OCI-LY3 (cell line): ENCODE measurements at regions not wholly inside any gene's neighbourhood (a gene's known extent, or its start where the extent isn't known, plus 50 kb on each side); places are given as distances from the start of the nearest gene placed in this dataset.
"Not testable (repeated sequence)": the region's sequence is repeated elsewhere in the genome, so short reads cannot be mapped to it uniquely, and the experiment has no call there.

ENCODE experiments used
- H2AFZ ChIP-seq: fragments of 200-600, 300-600 bp; shearing (Covaris generic); 2 replicates; pipeline ENCODE4 v1.6.0; 2014; ENCODE audit warnings: antibody characterized with exemption, low read depth, low read length
- H3K27ac ChIP-seq: fragments of 200-600, 300-600 bp; sonication (generic); 2 replicates; pipeline ENCODE4 v1.5.1; 2014; ENCODE audit warnings: mild to moderate bottlenecking, low read length, moderate library complexity, mixed read lengths
- H3K27me3 ChIP-seq: fragments of 200-600, 300-600 bp; sonication (generic); 2 replicates; pipeline ENCODE4 v1.6.1; 2014; ENCODE audit warnings: low read depth, low read length, mixed read lengths
- H3K36me3 ChIP-seq: fragments of 200-600, 300-600 bp; sonication (generic); replicated peaks from 2 replicates; pipeline ENCODE3; 2014; ENCODE audit warnings: low read depth, low read length, mixed read lengths
- H3K4me1 ChIP-seq: fragments of 300-600, 200-600 bp; sonication (generic); 2 replicates; pipeline ENCODE4 v1.6.1; 2014; ENCODE audit warnings: low read length, mixed read lengths
- H3K4me2 ChIP-seq: fragments of 200-600, 300-600 bp; sonication (generic); 2 replicates; pipeline ENCODE4 v1.6.1; 2014; ENCODE audit warnings: low read length, mixed read lengths
- H3K4me3 ChIP-seq: fragments of 300-600, 200-600 bp; sonication (generic); 2 replicates; pipeline ENCODE4 v1.5.1; 2014; ENCODE audit warnings: antibody characterized with exemption, mild to moderate bottlenecking, low read length, moderate library complexity
- H3K79me2 ChIP-seq: fragments of 300-600, 200-600 bp; shearing (Covaris generic); 2 replicates; pipeline ENCODE4 v1.6.1; 2014; ENCODE audit warnings: mild to moderate bottlenecking, low read length, mixed read lengths
- H3K9ac ChIP-seq: fragments of 300-600, 200-600 bp; shearing (Covaris generic); 2 replicates; pipeline ENCODE4 v1.6.0; 2014; ENCODE audit warnings: mild to moderate bottlenecking, low read length, moderate library complexity
- H3K9me3 ChIP-seq: fragments of 200-600, 300-600 bp; shearing (Covaris generic); 2 replicates; pipeline ENCODE4 v1.6.1; 2014; ENCODE audit warnings: low read length, mixed read lengths; ENCODE audit not compliant: insufficient read depth
- H4K20me1 ChIP-seq: fragments of 200-600, 300-600 bp; sonication (generic); 2 replicates; pipeline ENCODE4 v1.6.1; 2016; ENCODE audit warnings: low read length, mixed read lengths; ENCODE audit not compliant: insufficient read depth
- CTCF ChIP-seq: fragments of 200-600, 300-600 bp; sonication (generic); IDR thresholded peaks from 2 replicates; pipeline ENCODE4 v1.5.1; 2014; ENCODE audit warnings: antibody characterized with exemption, low read length, low read depth
- EZH2phosphoT487 ChIP-seq: fragments of 200-600 bp; shearing (Covaris generic); IDR thresholded peaks from 2 replicates; pipeline ENCODE4 v1.6.1; 2018; ENCODE audit warnings: antibody characterized with exemption, mixed run types, low read depth

GRCh38 chr5:60026161-60026560 is 132.6 kb upstream of the PDE4D start:
- TF ChIP-seq CTCF (no peak), EZH2phosphoT487 (no peak)
- Histone ChIP-seq H3K27ac (no peak overlapping the region), H3K79me2 (no peaks in the 10 kb centered on the region), H3K4me1 (no peaks in the 10 kb centered on the region), H3K36me3 (no peaks in the 10 kb centered on the region), H3K9ac (no peak overlapping the region), H3K4me3 (no peak overlapping the region), H3K27me3 (no peaks in the 10 kb centered on the region), H4K20me1 (no peaks in the 10 kb centered on the region), H3K9me3 (no peaks in the 10 kb centered on the region), H2AFZ (no peak overlapping the region), H3K4me2 (no peak overlapping the region)

- H4K20me1 ChIP-seq: no peaks in the 10 kb centered on the region
- TF ChIP-seq CTCF (no peak), EZH2phosphoT487 (no peak)
Observed at GRCh38 chr5:60024104-60024503, 130.6 kb upstream of the PDE4D start.

GRCh38 chr5:60023255-60023654 is 129.7 kb upstream of the PDE4D start:
- Histone ChIP-seq H3K27me3 (no peaks in the 10 kb centered on the region), H3K4me3 (no peak overlapping the region), H3K9ac (no peak overlapping the region), H2AFZ (no peak overlapping the region), H3K27ac (no peak overlapping the region), H3K79me2 (no peaks in the 10 kb centered on the region), H3K36me3 (no peaks in the 10 kb centered on the region), H3K4me1 (no peaks in the 10 kb centered on the region; the same call in 1 of the 2 replicates), H3K9me3 (no peaks in the 10 kb centered on the region), H4K20me1 (no peaks in the 10 kb centered on the region), H3K4me2 (no peak overlapping the region)
- TF ChIP-seq CTCF (no peak), EZH2phosphoT487 (no peak)

More at GRCh38 chr5:60024104-60024503, 130.6 kb upstream of the PDE4D start:
- Histone ChIP-seq H3K4me1 (no peaks in the 10 kb centered on the region; the same call in 1 of the 2 replicates), H3K4me3 (no peak overlapping the region), H3K9me3 (no peaks in the 10 kb centered on the region), H3K27me3 (no peaks in the 10 kb centered on the region), H3K79me2 (no peaks in the 10 kb centered on the region), H3K9ac (no peak overlapping the region), H3K4me2 (no peak overlapping the region), H2AFZ (no peak overlapping the region), H3K36me3 (no peaks in the 10 kb centered on the region), H3K27ac (no peak overlapping the region)

GRCh38 chr5:60020457-60020856 is 126.9 kb upstream of the PDE4D start:
- Histone ChIP-seq H3K27ac (no peak overlapping the region), H3K4me2 (no peak overlapping the region), H3K36me3 (no peaks in the 10 kb centered on the region), H3K9ac (no peak overlapping the region), H3K79me2 (no peaks in the 10 kb centered on the region), H3K27me3 (no peaks in the 10 kb centered on the region), H3K4me1 (no peaks in the 10 kb centered on the region; the same call in 1 of the 2 replicates), H3K9me3 (no peaks in the 10 kb centered on the region), H3K4me3 (no peak overlapping the region), H4K20me1 (no peaks in the 10 kb centered on the region), H2AFZ (no peak overlapping the region)
- no peak for TF ChIP-seq EZH2phosphoT487
- no peak for TF ChIP-seq CTCF

GRCh38 chr5:60018960-60019359 is 125.4 kb upstream of the PDE4D start:
- H3K9me3 ChIP-seq, H4K20me1 ChIP-seq, H3K4me2 ChIP-seq, H3K79me2 ChIP-seq, H3K36me3 ChIP-seq, H3K4me1 ChIP-seq, H2AFZ ChIP-seq, H3K9ac ChIP-seq, H3K27ac ChIP-seq, H3K4me3 ChIP-seq, H3K27me3 ChIP-seq: not testable (repeated sequence)
